ENCODE measurements at regions not wholly inside any gene's neighbourhood (a gene's known extent, or its start where the extent isn't known, plus 50 kb on each side); places are given as distances from the start of the nearest gene placed in this dataset.

GRCh38 chr4:4918067-4918466, 58.6 kb downstream of the MSX1 start:
- TF ChIP-seq NFATC3 (CRISPR knock-in tag; IDR thresholded peaks at IDR 0.05) (no peak), TAF1 (CRISPR knock-in tag; IDR thresholded peaks at IDR 0.05) (no peak), ZBTB14 (CRISPR knock-in tag; IDR thresholded peaks at IDR 0.05) (no peak), RAD51 (IDR thresholded peaks at IDR 0.05; ENCODE audit: borderline replicate concordance) (no peak), SMC3 (IDR thresholded peaks at IDR 0.05; ENCODE audit: low read length) (no peak), HNRNPH1 (optimal IDR thresholded peaks at IDR 0.05; ENCODE audit: low read depth, low read length) (no peak), JUNB (CRISPR knock-in tag; IDR thresholded peaks at IDR 0.05; ENCODE audit: borderline replicate concordance) (no peak), CTCF (CRISPR knock-in tag; IDR thresholded peaks at IDR 0.05) (no peak)
